Glomerular visceral epithelial cell (primary cell): ENCODE measurements at regions not wholly inside any gene's neighbourhood (a gene's known extent, or its start where the extent isn't known, plus 50 kb on each side); places are given as distances from the start of the nearest gene placed in this dataset.
"Not testable (repeated sequence)": the region's sequence is repeated elsewhere in the genome, so short reads cannot be mapped to it uniquely, and the experiment has no call there.

Source experiments
- DNase-seq: peaks from one replicate; pipeline ENCODE4 v3.0.0-alpha.2; 2016; ENCODE audit errors: extremely low spot score

- DNase-seq = no peak
These were observed 171.8 kb upstream of the WSCD1 start for GRCh38 chr17:5898406-5898805.

- no peak for DNase-seq
These were observed 170.5 kb upstream of the WSCD1 start for GRCh38 chr17:5899496-5900195.

- DNase-seq = no peak
These were observed 168.4 kb upstream of the WSCD1 start for GRCh38 chr17:5901731-5902130.

GRCh38 chr17:5902181-5903140 is 167.7 kb upstream of the WSCD1 start:
- DNase-seq = no peak

- DNase-seq = no peak
These were observed 158.3 kb upstream of the WSCD1 start for GRCh38 chr17:5911919-5912318.

- DNase-seq = no peak
These were observed 157.1 kb upstream of the WSCD1 start for GRCh38 chr17:5913032-5913531.

GRCh38 chr17:5913641-5914040 is 156.5 kb upstream of the WSCD1 start:
- DNase-seq = no peak

- no peak for DNase-seq
These were observed 154.8 kb upstream of the WSCD1 start for GRCh38 chr17:5915337-5915736.

- DNase-seq = no peak
These were observed 151.1 kb upstream of the WSCD1 start for GRCh38 chr17:5919089-5919488.

GRCh38 chr17:5921512-5922282 is 148.5 kb upstream of the WSCD1 start:
- peak; percentile 53 for DNase-seq

GRCh38 chr17:5922476-5922875 is 147.7 kb upstream of the WSCD1 start:
- DNase-seq = no peak

GRCh38 chr17:5929721-5930120 is 140.5 kb upstream of the WSCD1 start:
- DNase-seq = no peak

- DNase-seq = not testable (repeated sequence)
These were observed 139.6 kb upstream of the WSCD1 start for GRCh38 chr17:5930555-5930954.

GRCh38 chr17:5931616-5932015 is 138.6 kb upstream of the WSCD1 start:
- DNase-seq = no peak

- DNase-seq = no peak
These were observed 136.7 kb upstream of the WSCD1 start for GRCh38 chr17:5933430-5933829.

- no peak for DNase-seq
These were observed 128.9 kb upstream of the WSCD1 start for GRCh38 chr17:5941258-5941657.

- no peak for DNase-seq
These were observed 127.5 kb upstream of the WSCD1 start for GRCh38 chr17:5942687-5943086.

GRCh38 chr17:5943232-5943631 is 126.9 kb upstream of the WSCD1 start:
- DNase-seq = no peak

GRCh38 chr17:5943982-5944381 is 126.2 kb upstream of the WSCD1 start:
- DNase-seq = no peak

- DNase-seq = no peak
These were observed 122.4 kb upstream of the WSCD1 start for GRCh38 chr17:5947701-5948180.

GRCh38 chr17:5948811-5949210 is 121.4 kb upstream of the WSCD1 start:
- no peak for DNase-seq

- DNase-seq = no peak
These were observed 119.3 kb upstream of the WSCD1 start for GRCh38 chr17:5950878-5951277.
